ENCODE measurements at regions not wholly inside any gene's neighbourhood (a gene's known extent, or its start where the extent isn't known, plus 50 kb on each side); places are given as distances from the start of the nearest gene placed in this dataset.

DNA sequence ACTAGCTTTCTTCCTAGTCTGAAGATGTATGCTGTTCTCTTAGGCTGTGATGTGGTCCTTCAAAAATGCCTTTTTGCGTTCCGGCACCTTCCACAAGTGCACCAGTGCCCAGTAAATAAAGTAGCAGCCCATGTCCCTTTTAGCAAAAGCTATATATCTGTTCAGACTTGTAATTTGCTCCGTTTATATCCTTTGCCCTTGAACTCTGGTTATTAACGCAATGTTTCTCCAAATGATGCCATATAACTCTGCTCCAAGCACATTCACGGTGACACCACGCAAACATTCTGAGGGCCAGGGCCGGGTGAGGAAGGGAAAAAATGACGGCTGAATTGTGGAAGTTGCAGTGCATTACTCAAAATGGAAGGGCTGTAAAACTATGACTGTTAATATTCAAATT, 1001.1 kb upstream of the NR2F2 start:
- Histone ChIP-seq H2AFZ (ENCODE audit: low read length) (no peak overlapping the region), H3K18ac (ENCODE audit: extremely low read depth, low read length) (no peak overlapping the region)
- TF ChIP-seq KDM4A (IDR thresholded peaks at IDR 0.05; ENCODE audit: low read depth, low read length, severe bottlenecking) (no peak), RXRA (IDR thresholded peaks at IDR 0.05; ENCODE audit: insufficient read depth, low read depth, low read length) (no peak), SRF (IDR thresholded peaks at IDR 0.05; ENCODE audit: low read depth, low read length) (no peak), SP4 (IDR thresholded peaks at IDR 0.05; ENCODE audit: low read length) (no peak), KDM5A (IDR thresholded peaks at IDR 0.05; ENCODE audit: low read length) (no peak), BACH1 (IDR thresholded peaks at IDR 0.05; ENCODE audit: low read length) (no peak), KDM1A (IDR thresholded peaks at IDR 0.05; ENCODE audit: borderline replicate concordance, low read length) (no peak), RFX5 (IDR thresholded peaks at IDR 0.05; ENCODE audit: borderline replicate concordance, low read depth, low read length) (no peak)
- TF ChIP-seq, protein P1, sequence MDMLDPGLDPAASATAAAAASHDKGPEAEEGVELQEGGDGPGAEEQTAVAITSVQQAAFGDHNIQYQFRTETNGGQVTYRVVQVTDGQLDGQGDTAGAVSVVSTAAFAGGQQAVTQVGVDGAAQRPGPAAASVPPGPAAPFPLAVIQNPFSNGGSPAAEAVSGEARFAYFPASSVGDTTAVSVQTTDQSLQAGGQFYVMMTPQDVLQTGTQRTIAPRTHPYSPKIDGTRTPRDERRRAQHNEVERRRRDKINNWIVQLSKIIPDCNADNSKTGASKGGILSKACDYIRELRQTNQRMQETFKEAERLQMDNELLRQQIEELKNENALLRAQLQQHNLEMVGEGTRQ (IDR thresholded peaks at IDR 0.05; ENCODE audit: low read length) = no peak

More for the DNA sequence above, 1001.1 kb upstream of the NR2F2 start:
- WGBS, 2 experiments (ENCODE audit: extremely low coverage in 1 of 2, insufficient coverage in 1 of 2, insufficient read length in 1 of 2, insufficient replicate concordance in 2 of 2, low coverage in 1 of 2, low lambda C conversion rate in 2 of 2, missing lambda C conversion rate in 1 of 2) = 86% methylated on average over 8 of the region's 8 CpGs; no CpG with 5 or more reads in 1 of the 2 experiments
- Histone ChIP-seq H3K4me1 (replicated peaks in 1 of 4; ENCODE audit: control insufficient read depth in 3 of 4, insufficient read depth in 4 of 4, low read length in 3 of 4) (peaks cover 0 to 3% (median under 1%) of the 10 kb centered on the region in 4 experiments; a peak in 3 of 7 replicates), H3K56ac (replicated peaks; ENCODE audit: insufficient read length, low read depth, low read length) (no peak overlapping the region), H3K36me3 (ENCODE audit: control insufficient read depth in 2 of 4, insufficient read depth in 4 of 4, low read length in 3 of 4) (no peaks in the 10 kb centered on the region), H3K23me2 (ENCODE audit: low read depth, low read length) (peaks cover 4% of the 10 kb centered on the region; the same call in 1 of the 2 replicates), H4K8ac (ENCODE audit: extremely low read depth, insufficient read depth, low read length) (no peak overlapping the region; the same call in 1 of the 2 replicates), H3K9me3 (ENCODE audit: insufficient read depth in 2 of 2, low read depth in 1 of 2, low read length in 1 of 2) (no peaks in the 10 kb centered on the region), H2BK20ac (ENCODE audit: low read length) (no peak overlapping the region), H2BK15ac (ENCODE audit: low read length) (no peak overlapping the region), H2BK12ac (ENCODE audit: low read depth, low read length) (no peak overlapping the region), H4K5ac (ENCODE audit: insufficient read length, low read depth, low read length) (no peak overlapping the region), H3K4me2 (ENCODE audit: insufficient read depth in 1 of 2, low read depth in 2 of 2, low read length in 2 of 2) (no peak overlapping the region), H3K14ac (ENCODE audit: insufficient read length) (no peak overlapping the region), H2BK120ac (replicated peaks; ENCODE audit: low read depth, low read length) (no peak overlapping the region), H3K79me2 (ENCODE audit: control insufficient read depth in 1 of 2, insufficient read depth in 2 of 2, low read length in 2 of 2) (no peaks in the 10 kb centered on the region), H4K20me1 (replicated peaks in 1 of 2; ENCODE audit: control insufficient read depth in 1 of 2, insufficient read depth in 2 of 2, low read length in 2 of 2) (no peaks in the 10 kb centered on the region), H3K23ac (ENCODE audit: insufficient read length) (no peak overlapping the region), H3K27ac (ENCODE audit: low read depth, low read length) (no peak overlapping the region), H2BK5ac (ENCODE audit: low read depth, low read length) (no peak overlapping the region), H3K4me3 (ENCODE audit: extremely low read depth in 1 of 4, insufficient read depth in 2 of 4, low read depth in 3 of 4, low read length in 4 of 4) (no peak overlapping the region), H3K4ac (replicated peaks; ENCODE audit: insufficient read length, low read depth, low read length) (no peak overlapping the region), H3K27me3 (replicated peaks in 1 of 4; ENCODE audit: control insufficient read depth in 3 of 4, extremely low read depth in 1 of 4, insufficient read depth in 3 of 4, low read length in 3 of 4) (peaks cover 0 to 16% (median 12%) of the 10 kb centered on the region in 4 experiments; a peak in 5 of 7 replicates), H3K9ac (replicated peaks in 1 of 4; ENCODE audit: extremely low read depth in 1 of 4, low read depth in 3 of 4, low read length in 3 of 4) (no peak overlapping the region), H2AK5ac (ENCODE audit: low read depth, low read length) (no peak overlapping the region), H3K79me1 (ENCODE audit: low read depth, low read length) (no peaks in the 10 kb centered on the region), H4K91ac (replicated peaks; ENCODE audit: insufficient read length, low read length) (no peak overlapping the region)
- DNase-seq (ENCODE audit: low read depth in 1 of 2, low spot score in 2 of 2) (no peak), FAIRE-seq (no peak)
- ChIA-PET CTCF (ENCODE audit: partially characterized antibody) (interaction anchor here (0.9 to 1.1 kb wide), 2 partner anchors 17 to 659 kb away, joined by 3 to 4 read pairs; no protein-coding TSS in a partner anchor), POLR2A (ENCODE audit: partially characterized antibody) (no interaction called here)

Measured in H1 (cell line).